ENCODE measurements at regions not wholly inside any gene's neighbourhood (a gene's known extent, or its start where the extent isn't known, plus 50 kb on each side); places are given as distances from the start of the nearest gene placed in this dataset.
"Not testable (repeated sequence)": the region's sequence is repeated elsewhere in the genome, so short reads cannot be mapped to it uniquely, and the experiment has no call there.

- no peaks in the 10 kb centered on the region for H3K27me3 ChIP-seq (ENCODE audit: control insufficient read depth, insufficient read depth, low read length)
- no peak overlapping the region for H3K9ac ChIP-seq (ENCODE audit: low read length)
- no peak overlapping the region for H3K4me3 ChIP-seq (ENCODE audit: low read length)
- H3K36me3 ChIP-seq (ENCODE audit: control insufficient read depth, insufficient read depth, low read length) = no peaks in the 10 kb centered on the region
- H3K9me3 ChIP-seq (ENCODE audit: control insufficient read depth, low read length) = no peaks in the 10 kb centered on the region
- no peaks in the 10 kb centered on the region for H3K4me1 ChIP-seq (ENCODE audit: control insufficient read depth, insufficient read depth, low read length)
Observed at GRCh38 chr17:21542991-21543390, 149.3 kb upstream of the KCNJ18 start.

DNA sequence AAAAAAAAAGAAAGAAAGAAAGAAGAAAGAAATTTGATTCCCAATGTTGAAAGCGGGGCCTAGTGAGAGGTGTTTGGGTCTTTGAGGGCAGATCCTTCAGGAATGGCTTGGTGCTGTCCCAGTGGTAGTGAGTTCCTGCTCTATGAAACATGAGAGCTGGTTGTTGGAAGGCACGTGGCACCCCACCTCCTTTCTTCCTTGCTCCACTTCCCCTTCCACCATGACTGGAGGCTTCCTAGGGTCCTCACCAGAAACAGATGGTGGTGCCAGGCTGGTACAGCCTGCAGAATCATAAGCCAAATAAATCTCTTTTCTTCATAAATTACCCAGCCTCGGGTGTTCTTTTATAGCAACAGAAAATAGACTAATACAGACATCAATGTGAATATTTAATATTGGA is 147.3 kb upstream of the KCNJ18 start:
- no peak overlapping the region for H3K9ac ChIP-seq (ENCODE audit: low read length)
- no peak overlapping the region for H3K4me3 ChIP-seq (ENCODE audit: low read length)
- H3K27me3 ChIP-seq (ENCODE audit: control insufficient read depth, insufficient read depth, low read length) = no peaks in the 10 kb centered on the region
- no peaks in the 10 kb centered on the region for H3K4me1 ChIP-seq (ENCODE audit: control insufficient read depth, insufficient read depth, low read length)
- H3K36me3 ChIP-seq (ENCODE audit: control insufficient read depth, insufficient read depth, low read length) = no peaks in the 10 kb centered on the region
- H3K9me3 ChIP-seq (ENCODE audit: control insufficient read depth, low read length) = no peaks in the 10 kb centered on the region

GRCh38 chr17:21548236-21548635 is 144.1 kb upstream of the KCNJ18 start:
- H3K9ac ChIP-seq (ENCODE audit: low read length) = no peak overlapping the region

DNA sequence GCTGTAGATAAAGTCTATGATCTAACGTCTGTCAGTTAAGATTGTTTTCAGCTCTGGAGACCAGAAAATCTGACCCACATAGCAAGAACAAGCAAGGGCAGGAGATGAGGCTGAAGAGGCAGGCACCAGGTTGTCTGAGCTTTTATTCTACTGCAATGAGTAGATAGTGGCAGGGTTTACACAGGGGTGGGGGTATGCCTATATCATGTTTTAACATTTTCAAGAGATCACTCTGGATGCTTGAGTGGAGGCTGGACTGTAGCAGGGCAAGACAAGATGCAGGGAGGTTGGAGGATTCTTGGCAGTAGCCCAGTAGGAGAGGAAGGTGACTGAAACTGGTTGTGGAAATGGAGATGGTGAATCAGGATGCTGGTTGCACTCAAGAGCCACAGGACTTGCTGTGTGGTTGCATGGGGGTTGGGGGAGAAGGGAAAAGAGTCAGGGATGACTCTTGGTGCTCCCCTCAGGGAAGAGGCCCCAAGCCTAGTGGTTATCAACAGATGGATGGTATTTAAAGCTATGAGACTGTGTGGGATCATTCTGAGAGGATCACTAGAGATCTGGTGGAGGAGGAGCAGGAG is 143.1 kb upstream of the KCNJ18 start:
- H3K27me3 ChIP-seq (ENCODE audit: control insufficient read depth, insufficient read depth, low read length) = peaks cover 12% of the 10 kb centered on the region
- no peak overlapping the region for H3K9ac ChIP-seq (ENCODE audit: low read length)
- no peak overlapping the region for H3K4me3 ChIP-seq (ENCODE audit: low read length)
- H3K9me3 ChIP-seq (ENCODE audit: control insufficient read depth, low read length) = no peaks in the 10 kb centered on the region
- H3K4me1 ChIP-seq (ENCODE audit: control insufficient read depth, insufficient read depth, low read length) = peaks cover 5% of the 10 kb centered on the region
- no peaks in the 10 kb centered on the region for H3K36me3 ChIP-seq (ENCODE audit: control insufficient read depth, insufficient read depth, low read length)

More at GRCh38 chr17:21548236-21548635, 144.1 kb upstream of the KCNJ18 start:
- Histone ChIP-seq H3K36me3 (ENCODE audit: control insufficient read depth, insufficient read depth, low read length) (no peaks in the 10 kb centered on the region), H3K4me3 (ENCODE audit: low read length) (no peak overlapping the region), H3K9me3 (ENCODE audit: control insufficient read depth, low read length) (no peaks in the 10 kb centered on the region), H3K4me1 (ENCODE audit: control insufficient read depth, insufficient read depth, low read length) (peaks cover 5% of the 10 kb centered on the region), H3K27me3 (ENCODE audit: control insufficient read depth, insufficient read depth, low read length) (peaks cover 12% of the 10 kb centered on the region)

- not testable (repeated sequence) for H3K9ac ChIP-seq (ENCODE audit: low read length); H3K36me3 ChIP-seq (ENCODE audit: control insufficient read depth, insufficient read depth, low read length); H3K4me3 ChIP-seq (ENCODE audit: low read length); H3K4me1 ChIP-seq (ENCODE audit: control insufficient read depth, insufficient read depth, low read length); H3K9me3 ChIP-seq (ENCODE audit: control insufficient read depth, low read length)
- H3K27me3 ChIP-seq (ENCODE audit: control insufficient read depth, insufficient read depth, low read length) = peaks cover 12% of the 10 kb centered on the region
Observed at GRCh38 chr17:21550031-21550430, 142.3 kb upstream of the KCNJ18 start.

DNA sequence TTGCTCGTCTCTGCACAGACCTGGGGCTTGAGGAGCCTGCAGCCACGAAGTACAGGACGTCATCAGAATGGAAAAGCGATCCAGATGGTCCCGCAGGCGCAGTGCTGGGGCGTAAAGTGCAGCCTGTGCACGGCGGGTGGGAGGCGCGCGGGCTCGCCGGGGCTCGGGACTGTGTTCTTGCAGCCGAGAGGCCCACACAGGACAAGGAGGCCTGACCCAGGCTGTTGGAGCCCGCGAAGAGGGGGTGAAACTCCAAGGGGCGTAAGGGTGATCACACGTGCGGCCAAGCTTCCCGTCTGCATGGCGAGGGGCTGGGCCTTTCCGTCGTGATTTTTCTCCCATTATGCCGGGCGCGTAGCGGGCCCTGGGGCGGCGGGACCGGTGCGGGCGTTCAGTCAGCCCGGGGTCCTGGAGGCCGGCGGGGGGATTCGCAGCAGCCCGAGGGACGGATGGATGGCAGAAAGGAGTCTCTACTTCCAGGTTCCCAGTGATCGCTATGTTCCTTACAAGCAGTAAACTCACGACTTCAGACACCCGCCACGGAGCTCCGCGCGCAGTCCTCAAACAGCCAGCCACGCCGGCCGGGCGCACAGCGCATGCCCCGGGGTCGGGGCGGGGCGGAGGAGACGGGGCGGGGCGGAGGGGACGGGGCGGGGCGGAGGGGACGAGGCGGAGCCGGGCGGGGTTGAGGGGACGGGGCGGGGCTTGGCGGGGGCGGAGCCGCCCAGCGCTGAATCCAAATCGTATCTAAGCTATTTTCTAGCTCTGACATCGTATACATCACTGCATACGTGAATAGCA is 141.0 kb upstream of the KCNJ18 start:
- peak overlapping the region; percentile 54 for H3K9ac ChIP-seq (ENCODE audit: low read length)
- peaks cover 12% of the 10 kb centered on the region for H3K27me3 ChIP-seq (ENCODE audit: control insufficient read depth, insufficient read depth, low read length)
- peaks cover 5% of the 10 kb centered on the region for H3K4me1 ChIP-seq (ENCODE audit: control insufficient read depth, insufficient read depth, low read length)
- no peaks in the 10 kb centered on the region for H3K9me3 ChIP-seq (ENCODE audit: control insufficient read depth, low read length)
- peak overlapping the region; percentile 72 for H3K4me3 ChIP-seq (ENCODE audit: low read length)
- no peaks in the 10 kb centered on the region for H3K36me3 ChIP-seq (ENCODE audit: control insufficient read depth, insufficient read depth, low read length)

- not testable (repeated sequence) for H3K27me3 ChIP-seq (ENCODE audit: control insufficient read depth, insufficient read depth, low read length); H3K9ac ChIP-seq (ENCODE audit: low read length); H3K4me1 ChIP-seq (ENCODE audit: control insufficient read depth, insufficient read depth, low read length); H3K36me3 ChIP-seq (ENCODE audit: control insufficient read depth, insufficient read depth, low read length); H3K9me3 ChIP-seq (ENCODE audit: control insufficient read depth, low read length); H3K4me3 ChIP-seq (ENCODE audit: low read length)
Observed at GRCh38 chr17:21558921-21559320, 133.4 kb upstream of the KCNJ18 start.

DNA sequence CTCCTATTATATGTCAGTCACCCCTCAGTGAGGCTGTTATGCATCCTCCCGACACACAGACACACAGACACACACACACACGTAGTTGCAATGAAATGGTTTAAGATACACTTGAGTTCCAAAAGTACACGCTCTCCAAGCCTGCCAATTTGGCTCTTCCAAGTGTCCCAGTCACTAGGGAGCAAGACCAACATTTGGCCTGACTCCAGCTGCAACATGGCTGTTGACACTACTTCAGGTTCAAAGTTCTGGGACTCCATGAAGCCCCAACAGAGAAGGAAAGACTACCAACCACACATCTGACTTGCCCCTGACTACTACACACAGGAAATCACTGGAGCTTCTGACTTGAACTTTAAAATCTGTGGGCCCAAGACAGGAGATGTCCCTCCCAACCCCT is 128.1 kb upstream of the KCNJ18 start:
- Histone ChIP-seq H3K36me3 (ENCODE audit: control insufficient read depth, insufficient read depth, low read length) (no peaks in the 10 kb centered on the region), H3K27me3 (ENCODE audit: control insufficient read depth, insufficient read depth, low read length) (no peaks in the 10 kb centered on the region), H3K9ac (ENCODE audit: low read length) (no peak overlapping the region), H3K4me1 (ENCODE audit: control insufficient read depth, insufficient read depth, low read length) (no peaks in the 10 kb centered on the region), H3K4me3 (ENCODE audit: low read length) (no peak overlapping the region), H3K9me3 (ENCODE audit: control insufficient read depth, low read length) (no peaks in the 10 kb centered on the region)

DNA sequence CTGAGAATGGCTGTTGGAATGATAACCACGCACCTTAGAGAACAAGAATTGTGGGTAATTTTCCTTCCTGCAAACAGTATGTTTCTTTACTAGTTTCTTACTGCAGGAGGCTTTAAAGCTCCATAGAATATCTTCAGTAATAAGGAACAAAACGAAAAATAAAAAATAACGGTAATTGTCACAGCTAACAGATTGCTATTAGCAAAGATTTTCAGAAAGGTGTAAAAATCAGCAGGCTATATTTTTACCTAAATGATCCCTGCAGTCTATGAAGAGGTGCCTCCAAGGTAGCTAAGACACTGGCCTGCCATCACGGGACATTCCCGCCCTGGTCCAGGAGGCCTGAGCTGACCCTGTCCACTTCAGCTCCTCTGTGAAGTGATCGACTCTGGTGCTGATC is 127.6 kb upstream of the KCNJ18 start:
- not testable (repeated sequence) for H3K27me3 ChIP-seq (ENCODE audit: control insufficient read depth, insufficient read depth, low read length); H3K9me3 ChIP-seq (ENCODE audit: control insufficient read depth, low read length); H3K4me3 ChIP-seq (ENCODE audit: low read length); H3K36me3 ChIP-seq (ENCODE audit: control insufficient read depth, insufficient read depth, low read length); H3K9ac ChIP-seq (ENCODE audit: low read length); H3K4me1 ChIP-seq (ENCODE audit: control insufficient read depth, insufficient read depth, low read length)

DNA sequence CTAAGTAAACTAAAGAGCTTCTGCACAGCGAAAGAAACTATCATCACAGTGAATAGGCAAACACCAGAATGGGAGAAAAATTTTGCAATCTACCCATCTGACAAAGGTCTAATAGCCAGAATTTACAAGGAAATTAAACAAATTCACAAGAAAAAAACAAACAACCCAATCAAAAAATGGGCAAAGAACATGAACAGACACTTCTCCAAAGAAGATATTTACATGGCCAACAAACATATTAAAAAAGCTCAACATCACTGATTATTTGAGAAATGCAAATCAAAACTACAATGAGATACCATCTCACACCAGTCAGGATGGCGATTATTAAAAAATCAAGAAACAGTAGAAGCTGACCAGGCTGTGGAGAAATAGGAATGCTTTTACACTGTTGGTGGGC is 121.9 kb upstream of the KCNJ18 start:
- H3K9ac ChIP-seq (ENCODE audit: low read length); H3K9me3 ChIP-seq (ENCODE audit: control insufficient read depth, low read length); H3K36me3 ChIP-seq (ENCODE audit: control insufficient read depth, insufficient read depth, low read length); H3K4me1 ChIP-seq (ENCODE audit: control insufficient read depth, insufficient read depth, low read length); H3K4me3 ChIP-seq (ENCODE audit: low read length); H3K27me3 ChIP-seq (ENCODE audit: control insufficient read depth, insufficient read depth, low read length): not testable (repeated sequence)

GRCh38 chr17:21572148-21572547 is 120.2 kb upstream of the KCNJ18 start:
- not testable (repeated sequence) for H3K4me1 ChIP-seq (ENCODE audit: control insufficient read depth, insufficient read depth, low read length); H3K4me3 ChIP-seq (ENCODE audit: low read length); H3K9me3 ChIP-seq (ENCODE audit: control insufficient read depth, low read length); H3K27me3 ChIP-seq (ENCODE audit: control insufficient read depth, insufficient read depth, low read length); H3K36me3 ChIP-seq (ENCODE audit: control insufficient read depth, insufficient read depth, low read length); H3K9ac ChIP-seq (ENCODE audit: low read length)

- H3K27me3 ChIP-seq (ENCODE audit: control insufficient read depth, insufficient read depth, low read length); H3K4me1 ChIP-seq (ENCODE audit: control insufficient read depth, insufficient read depth, low read length); H3K36me3 ChIP-seq (ENCODE audit: control insufficient read depth, insufficient read depth, low read length); H3K4me3 ChIP-seq (ENCODE audit: low read length); H3K9ac ChIP-seq (ENCODE audit: low read length); H3K9me3 ChIP-seq (ENCODE audit: control insufficient read depth, low read length): not testable (repeated sequence)
Observed at GRCh38 chr17:21573271-21573960, 118.9 kb upstream of the KCNJ18 start.

All from mucosa of stomach (tissue), 1 donor.